ENCODE measurements at regions not wholly inside any gene's neighbourhood (a gene's known extent, or its start where the extent isn't known, plus 50 kb on each side); places are given as distances from the start of the nearest gene placed in this dataset.

DNA sequence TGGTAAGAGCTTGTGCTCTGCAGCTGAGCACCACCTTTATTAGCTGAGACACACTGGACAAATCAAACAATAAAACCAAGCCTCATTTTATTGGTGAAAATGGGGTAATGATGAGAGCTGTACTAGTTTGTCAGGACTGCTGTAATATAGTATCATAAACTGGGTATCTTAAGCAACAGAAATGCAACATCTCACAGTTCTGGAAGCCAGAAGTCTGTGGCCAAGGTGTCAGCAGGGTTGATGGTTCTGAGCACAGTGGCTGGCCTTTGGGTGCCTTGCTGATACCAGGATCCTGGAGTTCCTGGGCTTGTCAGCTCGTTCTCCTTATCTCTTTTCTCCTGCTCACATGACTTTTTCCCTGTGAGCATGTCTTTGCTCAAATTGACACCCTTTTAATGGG lies 513.1 kb downstream of the IRX1 start:
- DNase-seq: no peak

DNA sequence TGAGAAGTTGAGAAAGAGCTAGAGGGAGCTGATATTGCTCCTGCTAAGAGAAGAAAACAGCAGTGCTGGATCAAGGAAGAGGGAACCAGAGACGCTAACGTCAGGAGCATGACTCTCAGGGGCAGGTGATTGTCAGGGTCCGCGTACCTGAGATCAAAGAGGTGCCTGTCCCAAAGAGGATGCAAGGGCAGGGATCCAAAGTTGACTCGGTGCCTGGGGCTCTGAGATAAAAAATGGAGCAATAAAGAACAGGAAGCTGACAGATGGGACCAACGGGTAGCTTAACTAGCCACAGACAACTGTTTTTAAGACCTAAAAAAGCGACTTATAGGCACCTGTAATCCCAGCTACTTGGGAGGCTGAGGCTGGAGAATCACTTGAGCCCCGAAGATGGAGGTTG lies 517.8 kb downstream of the IRX1 start:
- DNase-seq: no peak

DNA sequence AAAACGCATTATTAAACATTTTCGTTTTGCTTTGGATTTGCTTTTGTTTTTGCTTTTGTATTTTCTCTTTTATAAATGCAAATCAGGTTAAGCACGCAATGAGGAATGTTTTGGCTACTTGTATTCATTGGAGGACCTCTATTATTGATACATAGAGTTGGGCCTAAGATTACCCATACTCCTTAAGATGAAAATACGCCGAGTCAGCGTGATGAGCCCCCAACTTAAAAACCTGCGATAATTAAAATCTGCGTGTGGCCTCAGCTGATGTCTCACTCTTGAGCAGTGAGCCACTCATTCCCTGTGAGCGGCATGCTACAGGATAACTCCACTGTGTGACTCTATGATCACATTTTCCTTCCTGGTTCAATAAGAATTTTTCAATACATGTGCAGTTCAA lies 518.3 kb downstream of the IRX1 start:
- DNase-seq: no peak

DNA sequence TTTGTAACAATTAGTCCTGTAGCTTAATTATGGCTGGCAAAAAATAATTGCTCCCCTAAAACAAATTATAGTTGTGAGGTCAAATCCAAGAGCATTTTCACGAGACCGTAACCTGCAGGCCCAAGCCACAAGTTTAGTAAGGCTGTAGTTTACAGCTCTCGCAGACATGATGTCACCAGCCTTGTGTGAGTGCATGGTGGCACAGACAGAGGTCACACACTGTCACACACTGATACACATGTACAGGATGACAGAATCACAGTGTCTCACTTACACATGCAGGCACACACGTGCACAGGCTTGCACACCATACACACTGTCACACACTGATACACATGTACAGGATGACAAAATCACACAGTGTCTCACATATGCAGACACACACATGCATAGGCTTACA lies 518.8 kb downstream of the IRX1 start:
- no peak for DNase-seq

DNA sequence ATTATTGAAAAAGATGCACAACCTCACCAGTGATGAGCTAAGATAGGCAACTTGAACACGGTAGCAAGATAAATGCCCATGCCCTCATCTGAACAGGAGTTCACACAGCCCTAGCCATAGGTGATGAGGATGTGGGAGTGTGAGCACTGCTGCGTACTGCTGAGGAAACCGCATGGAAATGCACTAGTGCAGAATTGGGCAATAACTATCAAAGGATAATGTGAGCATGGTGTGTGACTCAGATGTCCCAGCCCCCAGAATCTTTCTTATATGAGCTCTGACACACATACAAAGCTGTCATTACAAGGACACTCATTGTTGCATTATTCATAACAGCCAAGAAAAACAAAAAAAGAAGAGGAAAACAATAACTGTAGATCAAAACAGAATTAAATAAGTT lies 521.2 kb downstream of the IRX1 start:
- peak in 2 of 56 donors; percentile 4 to 28 for DNase-seq

DNA sequence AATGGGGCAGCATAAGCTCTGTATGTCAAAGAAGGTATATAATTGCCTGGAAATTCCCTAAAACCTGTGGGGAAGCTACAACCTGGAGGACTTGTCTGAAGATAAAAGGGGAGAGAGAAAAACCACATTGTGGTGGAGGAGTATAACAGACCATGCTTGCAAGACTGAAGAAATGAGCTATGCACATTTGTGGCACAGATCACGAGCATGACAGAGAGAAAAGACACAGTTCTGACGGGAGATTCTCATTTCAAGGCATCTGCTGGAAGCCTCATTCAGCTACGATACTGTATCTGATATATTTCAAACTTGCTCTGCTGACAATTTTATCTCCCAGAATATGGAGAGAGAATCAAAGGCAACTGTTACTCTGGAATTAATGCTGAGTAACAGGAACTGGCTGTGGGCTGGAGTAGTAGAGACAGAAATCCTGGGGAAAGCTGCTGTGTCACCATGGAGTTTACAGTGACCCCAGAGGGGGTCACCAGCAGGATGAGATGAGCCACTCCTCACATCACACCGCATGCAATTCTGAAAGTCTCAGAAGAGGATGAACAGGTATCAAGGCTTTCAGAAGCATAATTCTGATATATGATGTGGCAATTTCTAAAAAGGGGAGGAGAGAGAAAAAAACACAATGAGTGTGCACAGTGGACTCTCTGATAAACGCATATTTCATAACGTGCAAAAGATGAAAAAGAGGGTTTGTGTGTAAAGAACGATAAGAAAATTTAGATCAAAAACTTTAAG lies 528.8 kb downstream of the IRX1 start:
- no peak for DNase-seq

DNA sequence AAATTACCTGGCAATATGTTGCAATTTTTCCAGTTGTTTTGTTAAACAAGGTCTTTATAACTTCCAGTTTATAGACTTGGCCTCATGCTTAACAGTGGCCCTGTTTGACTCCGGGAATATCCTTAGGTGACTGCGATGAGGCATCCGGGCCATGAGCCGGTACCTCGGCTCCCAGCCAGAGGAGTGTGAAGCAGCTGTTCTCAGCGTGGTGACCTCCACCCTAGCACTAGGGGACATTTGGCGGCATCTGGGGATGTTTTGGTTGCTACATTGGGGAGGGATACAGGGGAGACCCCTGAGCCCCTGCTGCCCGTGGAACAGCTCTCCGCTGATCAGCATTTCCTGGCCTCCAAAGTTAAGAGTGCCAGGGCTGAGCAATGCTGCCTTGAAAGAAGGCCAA lies 533.4 kb downstream of the IRX1 start:
- DNase-seq: no peak

DNA sequence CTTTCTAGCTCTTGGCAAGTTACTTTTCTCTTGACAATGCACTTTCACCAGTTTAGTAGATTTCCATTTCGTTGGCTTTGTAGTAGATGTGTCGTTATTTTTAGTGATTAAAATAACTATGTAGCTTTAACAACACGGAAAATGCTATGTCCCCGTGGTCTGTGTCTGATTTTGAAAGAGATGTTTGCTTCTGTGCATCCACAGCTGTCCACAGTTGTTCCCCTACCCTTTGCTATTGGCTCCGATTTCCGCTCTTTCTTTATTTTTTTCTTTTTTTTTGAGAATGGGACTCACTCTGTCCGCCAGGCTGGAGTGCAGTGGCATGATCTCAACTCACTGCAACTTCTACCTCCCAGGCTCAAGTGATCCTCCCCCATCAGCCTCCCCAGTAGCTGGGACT lies 533.9 kb downstream of the IRX1 start:
- DNase-seq: no peak

DNA sequence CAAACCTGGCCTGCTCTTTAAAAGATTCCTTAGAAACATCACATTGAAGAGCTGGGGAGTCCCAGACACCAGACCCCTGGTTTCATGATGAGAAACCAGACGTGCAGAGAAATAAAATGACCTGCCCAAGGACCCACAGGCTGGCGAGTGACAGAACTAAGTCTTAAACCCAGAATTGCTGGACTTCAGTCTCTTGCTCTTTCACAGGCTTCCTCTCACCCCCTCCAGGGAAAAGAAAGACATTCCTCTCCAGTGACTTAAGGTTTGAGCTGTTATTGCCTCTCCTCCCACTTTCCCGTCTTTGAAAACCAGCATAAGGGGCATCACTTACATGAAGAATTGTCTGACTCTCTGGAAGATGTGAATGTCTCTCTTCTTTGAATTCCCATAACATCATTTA lies 535.2 kb downstream of the IRX1 start:
- DNase-seq: no peak

DNA sequence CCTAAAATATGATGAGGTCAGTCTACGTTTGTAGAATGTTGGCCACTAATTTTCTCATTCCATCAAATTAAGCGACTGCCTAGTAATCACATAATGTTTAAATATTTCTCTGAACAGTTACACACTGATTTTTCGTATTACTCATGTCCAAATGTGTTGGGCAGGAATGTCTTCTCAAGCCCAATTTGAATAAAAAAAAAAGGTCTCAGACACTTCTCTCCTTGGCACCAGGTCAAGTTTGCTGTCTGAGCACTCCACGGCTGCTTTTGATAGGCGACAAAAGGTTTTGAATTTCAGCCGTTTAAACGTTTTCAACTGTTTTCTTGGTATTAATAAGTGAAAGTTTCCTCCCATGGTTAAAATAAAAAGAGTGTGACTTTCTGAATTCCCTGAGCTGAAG lies 542.1 kb downstream of the IRX1 start:
- DNase-seq: no peak

DNA sequence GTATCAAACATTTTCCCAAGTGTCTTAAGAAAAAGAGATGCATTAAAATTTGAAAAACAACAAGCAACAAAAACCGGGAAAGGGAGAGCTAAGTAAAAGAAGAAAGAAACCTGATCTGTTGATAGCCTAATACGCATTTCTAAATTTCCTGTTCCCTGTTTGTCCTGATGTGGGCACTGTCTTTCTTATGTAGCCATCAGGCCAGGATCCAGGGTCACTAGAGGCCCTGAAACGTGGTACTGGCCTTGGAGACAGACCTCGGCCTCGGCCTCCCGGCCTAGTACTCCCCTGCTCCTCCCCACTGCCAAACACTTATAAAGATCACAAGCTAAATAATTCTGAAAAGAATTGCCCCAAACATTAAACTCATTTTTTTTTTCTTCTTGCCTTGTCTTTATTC lies 547.2 kb downstream of the IRX1 start:
- no peak for DNase-seq

DNA sequence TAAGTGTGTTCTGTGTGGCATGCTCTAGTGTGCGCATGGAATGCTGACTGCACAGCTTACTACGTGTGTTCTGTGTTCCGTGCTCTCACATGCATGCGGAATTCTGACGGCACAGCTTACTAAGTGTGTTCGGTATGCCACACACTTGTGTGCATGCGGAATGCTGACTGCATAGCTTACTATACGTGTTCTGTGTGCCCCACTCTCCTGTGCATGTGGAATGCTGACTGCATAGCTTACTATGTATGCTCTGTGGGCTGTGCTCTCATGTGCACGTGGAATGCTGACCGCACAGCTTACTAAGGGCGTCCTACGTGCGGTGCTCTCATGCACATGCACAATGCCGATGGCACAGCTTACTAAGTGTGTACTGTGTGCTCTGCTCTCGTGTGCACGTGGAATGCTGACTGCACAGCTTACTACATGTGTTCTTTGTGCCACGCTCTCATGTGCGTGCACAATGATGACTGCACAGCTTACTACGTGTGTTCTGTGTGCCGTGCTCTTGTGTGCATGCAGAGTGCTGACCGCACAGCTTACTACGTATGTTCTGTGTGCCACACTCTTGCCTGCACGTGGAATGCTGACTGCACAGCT lies 548.9 kb downstream of the IRX1 start:
- no peak for DNase-seq

DNA sequence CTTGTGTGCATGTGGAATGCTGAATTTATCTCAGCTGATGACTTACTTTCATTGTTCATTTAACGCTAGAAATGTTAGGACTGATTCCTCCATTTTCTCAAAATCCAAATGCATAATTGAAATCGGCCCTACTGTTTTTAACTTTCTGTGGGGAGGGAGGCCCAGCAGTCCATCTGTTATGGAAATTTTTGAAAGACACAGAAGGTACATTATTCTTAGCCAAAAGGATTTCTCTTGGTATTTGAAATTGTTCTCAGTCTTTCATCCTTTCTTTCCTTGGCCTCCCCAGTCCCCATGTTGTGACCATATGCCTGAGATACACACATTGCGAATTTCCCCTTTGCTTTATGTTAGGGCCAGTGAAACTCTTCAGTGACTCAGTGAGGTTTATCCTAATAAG lies 549.9 kb downstream of the IRX1 start:
- no peak for DNase-seq

DNA sequence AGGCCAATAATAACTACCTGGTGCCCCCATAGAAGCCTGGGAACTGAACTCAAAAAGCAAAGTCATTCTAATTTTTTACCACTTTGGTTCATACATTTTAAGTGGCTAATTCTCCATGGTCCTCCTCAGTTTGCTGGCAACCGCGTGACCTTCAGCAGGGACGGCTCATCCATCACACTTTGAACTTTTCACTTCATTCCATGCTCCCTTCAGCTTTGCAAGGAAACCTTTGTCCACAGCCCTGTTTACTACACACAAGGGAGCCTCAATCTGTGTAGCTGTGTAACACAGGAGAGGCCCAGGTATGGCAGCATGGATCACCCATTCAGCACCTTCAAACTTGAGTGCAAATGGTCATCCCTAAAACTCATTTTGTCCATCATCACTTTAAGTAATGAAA lies 552.4 kb downstream of the IRX1 start:
- no peak for DNase-seq

DNA sequence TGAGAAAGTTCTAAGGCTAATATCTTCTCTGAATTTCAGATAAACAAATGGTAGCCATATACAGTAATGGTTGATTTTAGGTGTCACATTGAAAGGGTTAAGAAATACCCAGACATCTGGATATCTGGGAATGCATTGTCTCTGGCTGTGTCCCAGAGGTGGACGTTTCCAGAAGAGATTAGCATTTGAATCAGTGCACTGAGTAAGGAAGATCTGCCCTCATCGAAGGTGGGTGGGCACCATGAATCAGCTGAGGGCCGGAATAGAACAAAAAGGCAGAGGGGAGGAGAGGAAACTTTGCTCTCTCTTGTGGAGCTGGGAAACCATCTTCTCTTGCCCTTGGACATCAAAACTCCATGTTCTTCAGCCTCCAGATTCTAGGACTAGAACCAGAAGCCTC lies 554.4 kb downstream of the IRX1 start:
- no peak for DNase-seq

DNA sequence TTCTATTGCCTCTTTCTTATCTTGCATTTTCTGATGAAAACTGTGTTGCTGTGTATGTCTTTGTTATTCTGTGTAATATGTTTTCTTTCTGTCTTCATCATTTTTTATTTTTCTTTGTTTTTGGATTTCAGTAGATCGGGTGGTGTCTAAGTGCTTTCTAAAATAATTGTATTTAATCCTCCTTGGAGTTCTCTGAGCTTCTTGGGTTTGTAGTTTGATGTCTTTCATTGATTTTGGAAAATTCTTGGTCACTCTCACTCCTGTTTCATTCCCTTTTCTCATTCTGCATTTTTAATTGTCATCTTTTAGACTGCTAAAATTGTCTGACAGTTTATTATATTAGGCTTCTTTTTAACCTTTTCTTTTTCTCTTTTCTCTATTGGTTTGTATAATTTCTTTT lies 560.5 kb downstream of the IRX1 start:
- no peak for DNase-seq

DNA sequence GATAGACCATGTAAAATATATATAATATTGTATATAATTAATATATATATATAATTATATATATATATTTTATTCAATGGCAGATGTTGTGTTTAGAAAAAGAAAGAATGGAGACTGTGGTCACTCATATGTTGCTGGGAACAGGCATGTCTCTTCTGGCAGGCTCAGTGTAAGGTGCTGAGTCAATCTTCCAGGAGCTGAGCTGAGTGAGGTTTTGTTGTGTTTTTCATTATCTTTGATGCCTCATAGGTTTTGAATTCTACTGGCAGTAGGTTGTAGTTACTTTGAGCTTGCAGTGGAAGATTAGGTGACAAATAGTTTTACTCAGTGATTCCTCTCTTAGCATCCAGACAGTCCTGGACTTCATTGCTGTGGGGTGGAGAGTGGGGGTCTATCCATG lies 561.3 kb downstream of the IRX1 start:
- DNase-seq: no peak

DNA sequence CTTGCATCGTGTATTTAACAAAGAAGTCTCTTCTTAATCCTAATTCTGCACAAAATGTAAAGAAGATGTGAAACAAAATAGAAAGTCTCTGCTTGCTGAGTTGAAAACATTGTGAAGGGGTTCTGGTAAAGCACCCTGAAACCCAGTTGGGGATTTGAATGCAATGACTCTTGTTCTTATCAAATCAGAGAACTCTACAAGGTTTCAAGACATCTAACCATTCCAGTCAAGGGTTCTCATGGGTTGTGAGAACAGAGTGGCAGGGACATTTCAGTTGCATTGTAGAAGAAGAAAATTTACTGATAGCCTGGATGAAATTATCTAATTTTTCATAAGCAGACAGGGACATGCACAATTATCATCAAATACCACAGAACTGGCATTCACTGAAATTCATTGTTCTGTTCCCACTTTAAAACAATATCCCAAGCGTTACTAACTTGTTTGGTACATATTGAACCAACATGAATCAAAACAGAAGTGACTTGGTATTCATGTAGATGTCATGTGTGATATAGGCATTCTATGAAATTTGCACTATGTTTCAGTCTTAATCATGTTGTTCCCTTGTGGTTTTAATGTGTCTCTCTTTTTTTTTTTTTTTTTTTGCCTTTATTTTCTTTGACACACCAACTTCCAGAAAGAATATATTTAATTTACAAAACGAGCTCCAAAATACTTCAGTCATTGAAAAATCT lies 563.3 kb downstream of the IRX1 start:
- DNase-seq: no peak

DNA sequence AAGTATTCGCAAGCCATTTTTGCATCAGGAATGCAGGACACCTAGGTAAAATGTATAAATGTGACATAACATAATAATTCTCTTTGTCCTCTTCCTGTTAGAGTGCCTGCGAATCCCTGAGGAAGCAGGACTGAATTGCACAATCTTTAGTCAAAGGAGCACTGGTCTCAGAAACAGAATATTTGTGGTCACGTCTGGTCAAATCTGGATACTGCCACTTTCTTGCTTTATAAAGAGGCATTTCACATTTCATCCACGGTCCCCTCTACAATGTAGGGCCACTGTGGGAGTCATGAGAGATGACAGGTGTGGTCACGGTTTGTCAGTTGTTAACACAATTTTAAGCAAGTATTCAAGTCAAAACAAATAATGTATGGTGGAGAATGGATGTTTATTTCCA lies 564.0 kb downstream of the IRX1 start:
- no peak for DNase-seq

DNA sequence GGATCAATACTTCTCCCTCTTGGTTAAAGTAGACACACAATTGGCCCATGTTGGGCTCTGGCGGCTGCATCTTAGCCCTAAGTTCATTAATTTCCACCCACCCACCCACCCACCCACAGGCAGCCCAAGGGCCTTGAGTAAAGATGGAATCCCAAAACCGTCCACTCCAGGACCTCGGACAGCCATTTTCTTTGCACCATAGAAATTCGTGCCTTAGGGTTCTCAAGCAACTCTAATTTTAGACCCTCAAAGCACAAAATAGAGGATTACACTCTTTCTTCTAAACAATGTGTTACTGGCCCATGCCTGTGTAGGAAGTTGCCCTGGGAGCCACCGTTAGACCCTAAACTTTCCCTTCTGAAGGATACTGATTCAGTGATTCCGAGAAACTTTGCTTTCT lies 568.5 kb downstream of the IRX1 start:
- DNase-seq: no peak

DNA sequence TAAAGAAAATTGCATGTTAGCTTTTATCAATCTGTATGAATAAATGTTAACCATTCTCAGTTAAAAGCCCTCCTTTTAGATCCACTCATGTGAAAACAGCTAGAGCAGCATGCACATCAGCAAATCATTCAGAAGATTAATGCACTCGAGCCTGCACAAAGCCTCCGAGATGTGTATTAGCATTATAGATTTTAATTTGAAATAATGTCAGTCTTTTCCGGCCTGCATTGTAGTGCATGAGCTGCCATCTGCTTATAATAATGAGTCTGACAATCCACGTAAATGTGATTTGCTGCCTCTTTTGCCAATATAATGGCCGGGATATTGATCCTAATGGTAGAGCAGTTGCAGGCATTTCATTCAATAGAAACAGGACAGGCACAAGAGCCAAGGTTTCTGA lies 585.1 kb downstream of the IRX1 start:
- no peak for DNase-seq

DNA sequence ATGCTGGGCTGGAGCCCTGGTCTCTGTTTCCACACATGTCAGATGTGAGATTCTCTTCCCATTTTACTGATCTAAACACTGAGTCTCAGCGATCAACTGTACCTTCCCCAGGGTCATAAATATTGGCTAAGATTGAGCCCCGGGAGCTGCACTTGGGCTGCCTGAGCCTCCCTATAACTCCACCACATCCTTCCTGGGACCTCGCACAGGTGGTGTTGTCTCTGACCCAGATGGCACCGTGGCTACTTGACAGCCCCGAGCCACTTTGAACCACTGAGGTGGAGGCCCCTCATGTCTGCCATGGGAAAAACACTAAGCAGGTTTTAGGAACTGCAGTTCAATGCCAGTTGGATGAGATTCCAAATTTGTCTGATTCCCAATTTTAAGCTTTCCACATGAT lies 586.5 kb downstream of the IRX1 start:
- no peak for DNase-seq

DNA sequence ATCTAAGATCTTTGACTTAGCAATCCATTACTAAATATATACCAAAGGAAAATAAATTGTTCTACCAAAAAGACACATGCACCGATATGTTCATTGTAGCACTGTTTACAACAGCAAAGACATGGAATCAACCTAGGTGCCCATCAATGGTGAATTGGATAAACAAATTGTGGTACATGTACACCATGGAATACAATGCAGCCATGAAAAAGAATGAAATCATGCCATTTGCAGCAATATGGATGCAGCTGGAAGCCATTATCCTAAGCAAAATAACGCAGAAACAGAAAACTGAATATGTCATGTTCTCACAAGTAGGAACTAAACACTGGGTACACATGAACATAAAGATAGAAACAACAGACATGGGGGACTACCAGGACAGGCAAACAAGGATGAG lies 589.5 kb downstream of the IRX1 start:
- no peak for DNase-seq
